Subcutaneous abdominal adipose tissue (tissue), 5 donors: ENCODE measurements at regions not wholly inside any gene's neighbourhood (a gene's known extent, or its start where the extent isn't known, plus 50 kb on each side); places are given as distances from the start of the nearest gene placed in this dataset.

Experiments used
- H3K27ac ChIP-seq: one replicate; pipeline ENCODE4 v1.7.0; 2013; ENCODE audit warnings: low read depth, mild to moderate bottlenecking, inconsistent platforms, low read length, moderate library complexity
- H3K27me3 ChIP-seq, 5 donors: one replicate each; pipeline ENCODE4 v1.7.0; 2013; ENCODE audit warnings: low read length in 5 of 5, inconsistent platforms in 1 of 5; ENCODE audit not compliant: control insufficient read depth in 5 of 5, insufficient read depth in 4 of 5
- H3K36me3 ChIP-seq, 5 donors: one replicate each; pipeline ENCODE4 v1.7.0; 2013; ENCODE audit warnings: low read length in 5 of 5; ENCODE audit not compliant: control insufficient read depth in 5 of 5, insufficient read depth in 5 of 5
- H3K4me1 ChIP-seq, 5 donors: one replicate each; pipeline ENCODE4 v1.7.0; 2013; ENCODE audit warnings: low read length in 5 of 5, mild to moderate bottlenecking in 3 of 5, moderate library complexity in 1 of 5; ENCODE audit not compliant: control insufficient read depth in 5 of 5, insufficient read depth in 5 of 5
- H3K4me3 ChIP-seq, 5 donors: one replicate each; pipeline ENCODE4 v1.7.0; 2013; ENCODE audit warnings: low read length in 5 of 5, low read depth in 1 of 5
- H3K9ac ChIP-seq, 5 donors: one replicate each; pipeline ENCODE4 v1.7.0; 2013; ENCODE audit warnings: low read length in 5 of 5, mild to moderate bottlenecking in 4 of 5, moderate library complexity in 3 of 5
- H3K9me3 ChIP-seq, 5 donors: one replicate each; pipeline ENCODE4 v1.7.0; 2013; ENCODE audit warnings: low read length in 5 of 5; ENCODE audit not compliant: control insufficient read depth in 5 of 5
- donor health status: healthy.
- donor health status: healthy.
- donor health status: healthy.
- donor health status: healthy.
- donor health status: healthy.

GRCh38 chr6:112760831-112761230 lies 413.7 kb downstream of the RFPL4B start:
- H3K36me3 ChIP-seq = no peaks in the 10 kb centered on the region
- no peak overlapping the region for H3K27ac ChIP-seq
- H3K4me1 ChIP-seq = no peaks in the 10 kb centered on the region
- H3K9me3 ChIP-seq = peaks cover 0 to 6% (median 3%) of the 10 kb centered on the region in 5 donors
- H3K4me3 ChIP-seq = no peak overlapping the region
- H3K9ac ChIP-seq = no peak overlapping the region
- no peaks in the 10 kb centered on the region for H3K27me3 ChIP-seq

GRCh38 chr6:112761740-112762139 lies 414.6 kb downstream of the RFPL4B start:
- H3K9me3 ChIP-seq = peaks cover 0 to 4% (median under 1%) of the 10 kb centered on the region in 5 donors
- no peak overlapping the region for H3K9ac ChIP-seq
- no peaks in the 10 kb centered on the region for H3K27me3 ChIP-seq
- H3K4me1 ChIP-seq = no peaks in the 10 kb centered on the region
- no peak overlapping the region for H3K4me3 ChIP-seq
- no peaks in the 10 kb centered on the region for H3K36me3 ChIP-seq
- H3K27ac ChIP-seq = no peak overlapping the region

GRCh38 chr6:112764377-112764776 lies 417.2 kb downstream of the RFPL4B start:
- no peak overlapping the region for H3K27ac ChIP-seq
- no peak overlapping the region for H3K9ac ChIP-seq
- no peaks in the 10 kb centered on the region for H3K36me3 ChIP-seq
- H3K4me3 ChIP-seq = no peak overlapping the region
- peaks cover 3 to 10% (median 6%) of the 10 kb centered on the region in 5 donors for H3K9me3 ChIP-seq
- no peaks in the 10 kb centered on the region for H3K4me1 ChIP-seq
- no peaks in the 10 kb centered on the region for H3K27me3 ChIP-seq

GRCh38 chr6:112770308-112770707 lies 423.2 kb downstream of the RFPL4B start:
- H3K27me3 ChIP-seq = no peaks in the 10 kb centered on the region
- no peak overlapping the region for H3K4me3 ChIP-seq
- H3K9me3 ChIP-seq = peaks cover 2 to 7% (median 5%) of the 10 kb centered on the region in 5 donors
- H3K4me1 ChIP-seq = no peaks in the 10 kb centered on the region
- no peak overlapping the region for H3K27ac ChIP-seq
- H3K9ac ChIP-seq = no peak overlapping the region
- H3K36me3 ChIP-seq = no peaks in the 10 kb centered on the region

- H3K9ac ChIP-seq = no peak overlapping the region
Observed at GRCh38 chr6:112773187-112773586, 426.1 kb downstream of the RFPL4B start.

GRCh38 chr6:112774319-112774718 lies 427.2 kb downstream of the RFPL4B start:
- Histone ChIP-seq H3K27ac (no peak overlapping the region), H3K4me1 (no peaks in the 10 kb centered on the region), H3K9me3 (no peaks in the 10 kb centered on the region), H3K27me3 (no peaks in the 10 kb centered on the region), H3K36me3 (no peaks in the 10 kb centered on the region), H3K4me3 (no peak overlapping the region), H3K9ac (no peak overlapping the region)

More at GRCh38 chr6:112773187-112773586, 426.1 kb downstream of the RFPL4B start:
- Histone ChIP-seq H3K4me1 (no peaks in the 10 kb centered on the region), H3K9me3 (peaks cover 0 to 1% (median 0%) of the 10 kb centered on the region in 5 donors), H3K36me3 (no peaks in the 10 kb centered on the region), H3K27me3 (no peaks in the 10 kb centered on the region), H3K4me3 (no peak overlapping the region), H3K27ac (no peak overlapping the region)

- H3K4me3 ChIP-seq = no peak overlapping the region
- H3K27me3 ChIP-seq = no peaks in the 10 kb centered on the region
- no peak overlapping the region for H3K9ac ChIP-seq
- H3K4me1 ChIP-seq = peaks cover 0 to 4% (median 0%) of the 10 kb centered on the region in 5 donors
- H3K36me3 ChIP-seq = no peaks in the 10 kb centered on the region
- H3K27ac ChIP-seq = no peak overlapping the region
- H3K9me3 ChIP-seq = no peaks in the 10 kb centered on the region
Observed at GRCh38 chr6:112780498-112781096, 433.5 kb downstream of the RFPL4B start.

- Histone ChIP-seq H3K4me3 (no peak overlapping the region), H3K27me3 (no peaks in the 10 kb centered on the region), H3K27ac (no peak overlapping the region), H3K4me1 (peaks cover 0 to 4% (median 0%) of the 10 kb centered on the region in 5 donors), H3K9me3 (no peaks in the 10 kb centered on the region), H3K36me3 (no peaks in the 10 kb centered on the region), H3K9ac (no peak overlapping the region)
Observed at GRCh38 chr6:112781241-112781640, 434.1 kb downstream of the RFPL4B start.

GRCh38 chr6:112785408-112785807 lies 438.3 kb downstream of the RFPL4B start:
- Histone ChIP-seq H3K9me3 (no peaks in the 10 kb centered on the region), H3K4me1 (peaks cover 0 to 4% (median 0%) of the 10 kb centered on the region in 5 donors), H3K36me3 (no peaks in the 10 kb centered on the region), H3K27ac (no peak overlapping the region), H3K9ac (no peak overlapping the region), H3K27me3 (no peaks in the 10 kb centered on the region), H3K4me3 (no peak overlapping the region)

GRCh38 chr6:112786801-112787200 lies 439.7 kb downstream of the RFPL4B start:
- Histone ChIP-seq H3K9me3 (no peaks in the 10 kb centered on the region), H3K4me1 (no peaks in the 10 kb centered on the region), H3K4me3 (no peak overlapping the region), H3K9ac (no peak overlapping the region), H3K27me3 (no peaks in the 10 kb centered on the region), H3K27ac (no peak overlapping the region), H3K36me3 (no peaks in the 10 kb centered on the region)
